Gastroesophageal sphincter (tissue), 4 donors: ENCODE measurements at regions not wholly inside any gene's neighbourhood (a gene's known extent, or its start where the extent isn't known, plus 50 kb on each side); places are given as distances from the start of the nearest gene placed in this dataset.
A peak's percentile ranks its signal among the peaks of the same experiment; 100 is the strongest.

Experiments used
- ATAC-seq: fragments of 150-250 bp; one replicate; pipeline ENCODE4 v1.9.1; 2016; ENCODE audit warnings: mild to moderate bottlenecking, moderate library complexity
- H3K27ac ChIP-seq, 4 donors: fragments of 200-600 bp; sonication (generic) in 3 of 4; 1 replicate in 3 of 4; 2 replicates in 1 of 4; pipeline ENCODE4 v1.5.1; 2016 to 2019
- H3K27me3 ChIP-seq: fragments of 200-600 bp; sonication (generic); one replicate; pipeline ENCODE4 v1.5.1; 2019
- H3K36me3 ChIP-seq, 2 donors: fragments of 200-600 bp; sonication (generic); one replicate each; pipeline ENCODE4 v1.5.1; 2019; ENCODE audit warnings: control low read depth in 1 of 2
- H3K4me1 ChIP-seq, 3 donors: fragments of 200-600 bp; sonication (generic); 1 replicate in 2 of 3; 2 replicates in 1 of 3; pipeline ENCODE4 v1.5.1; 2016 to 2019; ENCODE audit warnings: control low read depth in 2 of 3
- H3K4me3 ChIP-seq, 2 donors: fragments of 200-600 bp; sonication (generic); one replicate each; pipeline ENCODE4 v1.5.1; 2019; ENCODE audit warnings: mild to moderate bottlenecking in 1 of 2, moderate library complexity in 1 of 2
- H3K9me3 ChIP-seq, 3 donors: fragments of 200-600 bp; sonication (generic); one replicate each; pipeline ENCODE4 v1.5.1; 2017 to 2019; ENCODE audit warnings: control low read depth in 2 of 3
- EP300 ChIP-seq: sonication (generic); formaldehyde crosslinking; IDR thresholded peaks from one replicate; pipeline ENCODE4 v1.6.1; 2017; ENCODE audit warnings: antibody characterized with exemption, mild to moderate bottlenecking
- POLR2A ChIP-seq, 2 donors: fragments of 450-650 bp; IDR thresholded peaks; one replicate each; pipeline ENCODE4 v1.6.1; 2017; ENCODE audit warnings: antibody characterized with exemption in 2 of 2, mild to moderate bottlenecking in 2 of 2, moderate library complexity in 1 of 2
- POLR2AphosphoS5 ChIP-seq: sonication (generic); formaldehyde crosslinking; IDR thresholded peaks from one replicate; pipeline ENCODE4 v1.6.1; 2017; ENCODE audit warnings: antibody characterized with exemption
- WGBS, 2 donors: methylation state at CpG; one replicate each; pipeline ENCODE4 v1.1.5; 2018; ENCODE audit warnings: low coverage in 1 of 2; 5-methylcytosine and 5-hydroxymethylcytosine counted together
- TF ChIP-seq, protein P1 (sequence below), 4 experiments: fragments of 200-600 bp in 2 of 4; fragments of 450-650 bp in 2 of 4; sonication (generic) in 1 of 4; IDR thresholded peaks; one replicate each; pipeline ENCODE4 v1.5.1; 2017 to 2019; ENCODE audit warnings: antibody characterized with exemption in 4 of 4, mild to moderate bottlenecking in 2 of 4, moderate library complexity in 2 of 4

DNA sequence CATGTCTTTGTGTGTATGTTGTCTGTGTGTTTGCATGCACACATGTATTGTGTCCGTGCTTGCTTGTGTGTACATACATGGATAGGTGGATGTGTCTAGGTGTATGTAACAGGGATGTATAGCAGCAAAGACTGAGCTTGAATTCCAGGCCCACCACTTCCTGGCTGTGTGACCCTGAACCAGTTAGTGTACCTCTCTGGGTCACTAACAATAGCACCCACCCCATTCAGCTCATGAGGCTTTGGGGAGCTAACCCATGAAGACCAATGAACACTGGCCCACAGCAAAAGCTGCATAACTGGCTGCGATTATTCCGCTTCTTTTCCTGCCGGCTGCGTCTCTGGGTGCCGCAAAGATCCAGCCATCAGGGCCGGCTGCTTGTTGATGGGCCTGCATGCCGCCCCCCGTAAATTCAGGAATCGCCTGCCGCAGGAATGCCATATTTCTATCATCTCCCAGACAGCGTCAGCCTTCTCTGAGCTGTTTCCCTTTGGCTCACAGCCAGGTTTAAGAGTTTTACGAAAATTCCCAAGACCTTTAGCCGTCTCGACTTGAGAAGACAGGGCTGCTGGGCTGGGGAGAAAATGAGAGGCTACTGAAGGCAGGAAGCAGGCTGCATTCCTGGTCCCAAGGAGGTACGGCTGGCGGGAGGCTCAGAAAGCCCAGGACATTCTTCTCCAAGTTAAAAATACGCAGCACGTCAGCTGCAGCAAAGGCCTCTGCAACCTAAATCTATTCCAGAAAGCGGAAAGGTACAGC is 224.6 kb downstream of the MN1 start:
- TF ChIP-seq POLR2AphosphoS5 (peak; percentile 20), POLR2A (IDR thresholded peaks at IDR 0.05) (no peak)
- TF ChIP-seq, protein P1, sequence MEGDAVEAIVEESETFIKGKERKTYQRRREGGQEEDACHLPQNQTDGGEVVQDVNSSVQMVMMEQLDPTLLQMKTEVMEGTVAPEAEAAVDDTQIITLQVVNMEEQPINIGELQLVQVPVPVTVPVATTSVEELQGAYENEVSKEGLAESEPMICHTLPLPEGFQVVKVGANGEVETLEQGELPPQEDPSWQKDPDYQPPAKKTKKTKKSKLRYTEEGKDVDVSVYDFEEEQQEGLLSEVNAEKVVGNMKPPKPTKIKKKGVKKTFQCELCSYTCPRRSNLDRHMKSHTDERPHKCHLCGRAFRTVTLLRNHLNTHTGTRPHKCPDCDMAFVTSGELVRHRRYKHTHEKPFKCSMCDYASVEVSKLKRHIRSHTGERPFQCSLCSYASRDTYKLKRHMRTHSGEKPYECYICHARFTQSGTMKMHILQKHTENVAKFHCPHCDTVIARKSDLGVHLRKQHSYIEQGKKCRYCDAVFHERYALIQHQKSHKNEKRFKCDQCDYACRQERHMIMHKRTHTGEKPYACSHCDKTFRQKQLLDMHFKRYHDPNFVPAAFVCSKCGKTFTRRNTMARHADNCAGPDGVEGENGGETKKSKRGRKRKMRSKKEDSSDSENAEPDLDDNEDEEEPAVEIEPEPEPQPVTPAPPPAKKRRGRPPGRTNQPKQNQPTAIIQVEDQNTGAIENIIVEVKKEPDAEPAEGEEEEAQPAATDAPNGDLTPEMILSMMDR (IDR thresholded peaks at IDR 0.05), result no peak
- Histone ChIP-seq H3K4me1 (peaks cover 0 to 31% (median 0%) of the 10 kb centered on the region in 3 donors), H3K4me3 (no peak overlapping the region), H3K27ac (peak overlapping the region in 3 of 4 donors; percentile 48 to 70 (median 57)), H3K9me3 (peaks cover 0 to 7% (median 0%) of the 10 kb centered on the region in 3 donors), H3K36me3 (no peaks in the 10 kb centered on the region), H3K27me3 (peaks cover 23% of the 10 kb centered on the region)
- peak; percentile 35 for ATAC-seq
- 65 to 85% methylated on average over 2 to 4 of the region's 20 CpGs for WGBS, 2 donors

DNA sequence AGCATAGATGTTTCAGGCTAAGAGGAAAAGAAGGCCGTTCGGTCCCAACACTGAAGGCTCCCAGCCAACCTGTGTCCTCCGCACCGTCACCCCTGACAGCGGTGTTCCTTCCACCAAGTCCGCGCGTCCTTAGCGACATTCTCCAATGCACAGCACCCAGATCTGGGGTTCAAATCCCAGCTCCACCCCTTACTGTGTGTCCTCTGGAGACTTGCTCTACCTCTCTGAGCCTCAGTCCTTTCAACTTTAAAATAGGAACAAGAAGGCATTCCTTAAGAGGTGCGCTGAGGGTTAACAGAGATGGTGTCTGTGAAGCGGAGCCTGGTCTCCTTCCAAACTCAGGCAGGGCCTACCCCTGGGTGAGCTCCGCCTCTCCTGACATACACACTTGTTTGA is 224.0 kb downstream of the MN1 start:
- Histone ChIP-seq H3K27ac (peak overlapping the region in 3 of 4 donors; percentile 48 to 70 (median 57)), H3K36me3 (no peaks in the 10 kb centered on the region), H3K4me3 (no peak overlapping the region), H3K4me1 (peaks cover 0 to 37% (median 0%) of the 10 kb centered on the region in 3 donors), H3K27me3 (peaks cover 18% of the 10 kb centered on the region), H3K9me3 (peaks cover 0 to under 1% (median 0%) of the 10 kb centered on the region in 3 donors)
- WGBS, 2 donors, result 95% methylated on average over 9 of the region's 12 CpGs; no CpG with 5 or more reads in 1 of the 2 donors
- no peak for TF ChIP-seq POLR2A (IDR thresholded peaks at IDR 0.05)
- no peak for TF ChIP-seq EP300
- no peak for TF ChIP-seq POLR2AphosphoS5
- TF ChIP-seq, protein P1 (IDR thresholded peaks at IDR 0.05), result no peak
- ATAC-seq, result no peak

DNA sequence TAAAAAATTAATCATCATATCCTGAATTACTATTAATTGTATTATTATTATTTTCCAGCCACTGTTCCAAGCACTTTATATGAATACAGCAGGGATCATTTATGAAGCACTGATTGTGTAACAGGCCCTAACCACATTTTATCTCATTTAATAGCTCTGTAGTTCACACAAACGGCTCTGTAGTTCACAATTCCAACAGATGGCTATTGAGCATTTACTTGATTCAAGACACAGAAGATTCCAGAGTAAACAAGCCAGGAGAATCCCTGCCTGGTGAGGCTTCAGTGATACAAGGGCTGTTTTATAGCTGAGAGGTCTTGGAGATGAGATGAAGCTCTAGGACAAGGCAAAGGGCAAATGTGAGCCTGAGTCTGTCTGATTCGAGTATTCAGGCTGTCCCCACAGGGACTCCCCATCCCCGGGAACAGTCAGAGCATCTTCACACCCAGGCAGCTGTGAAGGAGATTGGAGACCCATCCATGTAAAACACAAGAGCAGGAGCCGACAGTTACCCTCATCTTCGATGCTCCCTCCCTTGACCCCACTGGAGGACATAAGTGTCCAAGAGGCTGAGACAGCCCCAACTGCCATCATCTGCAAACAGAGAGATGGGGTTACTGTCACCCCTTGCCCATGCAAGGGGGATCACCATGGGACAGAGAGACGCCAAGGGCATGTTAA is 222.5 kb downstream of the MN1 start:
- WGBS, 2 donors, result 29 to 53% methylated on average over 1 to 2 of the region's 6 CpGs
- TF ChIP-seq, protein P1 (IDR thresholded peaks at IDR 0.05), result no peak
- TF ChIP-seq POLR2A (IDR thresholded peaks at IDR 0.05) (no peak), EP300 (no peak), POLR2AphosphoS5 (no peak)
- no peak for ATAC-seq

DNA sequence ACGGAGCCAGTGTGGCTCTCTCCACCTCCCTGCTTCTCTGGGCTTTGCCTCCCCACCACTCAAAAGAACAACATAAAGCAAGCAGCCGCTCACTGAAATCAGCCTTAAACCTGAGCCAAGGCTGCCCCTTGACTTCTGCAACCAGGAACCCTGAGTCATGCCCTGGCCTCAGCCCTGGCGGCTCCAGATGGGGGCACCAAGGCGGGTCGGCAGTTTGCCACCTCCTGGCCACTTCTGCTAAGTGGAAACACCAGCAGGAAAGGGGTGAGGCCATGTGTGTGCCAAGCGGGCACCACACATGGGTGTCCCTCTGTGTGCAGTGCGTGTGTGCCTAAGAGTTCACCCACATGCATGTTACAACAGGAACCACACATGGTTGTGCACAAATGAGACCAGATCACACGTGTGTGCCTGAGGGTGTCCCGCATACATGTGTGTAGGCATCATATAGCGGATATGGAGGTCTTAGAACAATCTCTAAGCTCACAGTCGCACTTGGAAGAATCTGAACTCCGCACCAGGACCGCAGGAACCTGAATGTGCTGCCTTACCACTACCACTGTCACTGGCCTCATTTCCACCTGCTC is 221.2 kb downstream of the MN1 start:
- ATAC-seq, result no peak
- no peak overlapping the region for H3K4me3 ChIP-seq
- H3K9me3 ChIP-seq, result no peaks in the 10 kb centered on the region
- WGBS, 2 donors, result 94 to 97% methylated on average over 2 to 4 of the region's 13 CpGs
- no peaks in the 10 kb centered on the region for H3K27me3 ChIP-seq
- H3K36me3 ChIP-seq, result no peaks in the 10 kb centered on the region
- H3K4me1 ChIP-seq, result peaks cover 0 to 40% (median 0%) of the 10 kb centered on the region in 3 donors
- peak overlapping the region in 2 of 4 donors; percentile 58 to 68 for H3K27ac ChIP-seq
- TF ChIP-seq POLR2AphosphoS5, result no peak
- TF ChIP-seq POLR2A (IDR thresholded peaks at IDR 0.05), result no peak
- TF ChIP-seq, protein P1 (IDR thresholded peaks at IDR 0.05), result no peak
- TF ChIP-seq EP300, result no peak

More for the DNA sequence above, 222.5 kb downstream of the MN1 start:
- Histone ChIP-seq H3K27me3 (peaks cover 5% of the 10 kb centered on the region), H3K4me3 (no peak overlapping the region), H3K9me3 (no peaks in the 10 kb centered on the region), H3K4me1 (peaks cover 0 to 39% (median 0%) of the 10 kb centered on the region in 3 donors), H3K36me3 (no peaks in the 10 kb centered on the region), H3K27ac (peak overlapping the region in 1 of 4 donors; percentile 3)
